Fibroblast of lung (primary cell): ENCODE measurements at regions not wholly inside any gene's neighbourhood (a gene's known extent, or its start where the extent isn't known, plus 50 kb on each side); places are given as distances from the start of the nearest gene placed in this dataset.

ENCODE experiments used
- DNase-seq, 2 donors: peaks; one replicate each; pipeline versions ENCODE4 v3.0.0 to v3.0.0-alpha.2; 2010; ENCODE audit warnings: low read depth in 2 of 2
- H2AFZ ChIP-seq: 2 replicates; pipeline ENCODE4 v1.5.1; 2012; ENCODE audit warnings: low read length, control low read depth, inconsistent platforms
- H3K27ac ChIP-seq: 2 replicates; pipeline ENCODE4 v1.5.1; 2011; ENCODE audit warnings: low read length, control low read depth; ENCODE audit not compliant: insufficient read depth
- H3K27me3 ChIP-seq: 2 replicates; pipeline ENCODE4 v1.5.1; 2011; ENCODE audit warnings: mild to moderate bottlenecking, low read length; ENCODE audit not compliant: control insufficient read depth, insufficient read depth
- H3K36me3 ChIP-seq: 2 replicates; pipeline ENCODE4 v1.5.1; 2011; ENCODE audit warnings: low read length; ENCODE audit not compliant: control insufficient read depth, insufficient read depth
- H3K4me1 ChIP-seq: 2 replicates; pipeline ENCODE4 v1.5.1; 2011; ENCODE audit warnings: low read length; ENCODE audit not compliant: control insufficient read depth, insufficient read depth; ENCODE audit errors: extremely low read depth
- H3K4me2 ChIP-seq: 2 replicates; pipeline ENCODE4 v1.5.1; 2011; ENCODE audit warnings: low read length, control low read depth; ENCODE audit not compliant: insufficient read depth; ENCODE audit errors: extremely low read depth
- H3K4me3 ChIP-seq, 4 experiments: fragments of 200-600 bp in 1 of 4; sonication (generic) in 1 of 4; replicated peaks in 1 of 4; 2 replicates each; pipeline ENCODE4 v1.5.1; 2011 to 2016; ENCODE audit warnings: low read length in 4 of 4, low read depth in 3 of 4, mild to moderate bottlenecking in 3 of 4, control low read depth in 2 of 4, inconsistent platforms in 1 of 4, mixed read lengths in 1 of 4; ENCODE audit not compliant: insufficient read depth in 1 of 4; ENCODE audit errors: control extremely low read depth in 1 of 4
- H3K79me2 ChIP-seq: 2 replicates; pipeline ENCODE4 v1.5.1; 2012; ENCODE audit warnings: mild to moderate bottlenecking, low read length, inconsistent platforms; ENCODE audit not compliant: control insufficient read depth, insufficient read depth
- H3K9ac ChIP-seq: 2 replicates; pipeline ENCODE4 v1.5.1; 2011; ENCODE audit warnings: mild to moderate bottlenecking, low read length, control low read depth; ENCODE audit not compliant: insufficient read depth
- H3K9me3 ChIP-seq: 2 replicates; pipeline ENCODE4 v1.5.1; 2012; ENCODE audit warnings: low read depth, low read length; ENCODE audit not compliant: control insufficient read depth, insufficient read depth
- H4K20me1 ChIP-seq: 2 replicates; pipeline ENCODE4 v1.5.1; 2011; ENCODE audit warnings: low read length; ENCODE audit not compliant: control insufficient read depth, insufficient read depth; ENCODE audit errors: extremely low read depth
- EZH2 ChIP-seq: IDR thresholded peaks from 2 replicates; pipeline ENCODE4 v1.5.1; 2012; ENCODE audit warnings: low read length, control low read depth, mild to moderate bottlenecking; ENCODE audit errors: missing control alignments
- TF ChIP-seq, protein P1 (sequence below), 2 donors: IDR thresholded peaks in 1 of 2; conservative IDR thresholded peaks in 1 of 2; 1 replicate in 1 of 2; 2 replicates in 1 of 2; pipeline ENCODE4 v1.5.1; 2011 to 2012; ENCODE audit warnings: low read length in 2 of 2, control low read depth in 1 of 2, inconsistent platforms in 1 of 2, low read depth in 1 of 2, mild to moderate bottlenecking in 1 of 2

GRCh38 chr6:152848919-152849318 lies 98.3 kb downstream of the VIP start:
- no peaks in the 10 kb centered on the region for H4K20me1 ChIP-seq
- H3K9ac ChIP-seq: no peak overlapping the region
- no peak for DNase-seq
- no peaks in the 10 kb centered on the region for H3K9me3 ChIP-seq
- no peak overlapping the region for H2AFZ ChIP-seq
- no peaks in the 10 kb centered on the region for H3K79me2 ChIP-seq
- no peak overlapping the region for H3K4me3 ChIP-seq
- no peaks in the 10 kb centered on the region for H3K4me1 ChIP-seq
- H3K27ac ChIP-seq: no peak overlapping the region
- H3K36me3 ChIP-seq: no peaks in the 10 kb centered on the region
- no peak for TF ChIP-seq EZH2
- TF ChIP-seq, protein P1, sequence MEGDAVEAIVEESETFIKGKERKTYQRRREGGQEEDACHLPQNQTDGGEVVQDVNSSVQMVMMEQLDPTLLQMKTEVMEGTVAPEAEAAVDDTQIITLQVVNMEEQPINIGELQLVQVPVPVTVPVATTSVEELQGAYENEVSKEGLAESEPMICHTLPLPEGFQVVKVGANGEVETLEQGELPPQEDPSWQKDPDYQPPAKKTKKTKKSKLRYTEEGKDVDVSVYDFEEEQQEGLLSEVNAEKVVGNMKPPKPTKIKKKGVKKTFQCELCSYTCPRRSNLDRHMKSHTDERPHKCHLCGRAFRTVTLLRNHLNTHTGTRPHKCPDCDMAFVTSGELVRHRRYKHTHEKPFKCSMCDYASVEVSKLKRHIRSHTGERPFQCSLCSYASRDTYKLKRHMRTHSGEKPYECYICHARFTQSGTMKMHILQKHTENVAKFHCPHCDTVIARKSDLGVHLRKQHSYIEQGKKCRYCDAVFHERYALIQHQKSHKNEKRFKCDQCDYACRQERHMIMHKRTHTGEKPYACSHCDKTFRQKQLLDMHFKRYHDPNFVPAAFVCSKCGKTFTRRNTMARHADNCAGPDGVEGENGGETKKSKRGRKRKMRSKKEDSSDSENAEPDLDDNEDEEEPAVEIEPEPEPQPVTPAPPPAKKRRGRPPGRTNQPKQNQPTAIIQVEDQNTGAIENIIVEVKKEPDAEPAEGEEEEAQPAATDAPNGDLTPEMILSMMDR (conservative IDR thresholded peaks at IDR 0.05 in 1 of 2, IDR thresholded peaks at IDR 0.05 in 1 of 2; ENCODE audit: low read depth in 1 of 2, low read length in 2 of 2): no peak
- no peak overlapping the region for H3K4me2 ChIP-seq
- no peaks in the 10 kb centered on the region for H3K27me3 ChIP-seq

GRCh38 chr6:152854086-152854795 lies 103.6 kb downstream of the VIP start:
- DNase-seq: no peak
- no peaks in the 10 kb centered on the region for H3K36me3 ChIP-seq
- H3K9ac ChIP-seq: no peak overlapping the region
- no peak for TF ChIP-seq EZH2
- TF ChIP-seq, protein P1 (conservative IDR thresholded peaks at IDR 0.05 in 1 of 2, IDR thresholded peaks at IDR 0.05 in 1 of 2; ENCODE audit: low read depth in 1 of 2, low read length in 2 of 2): no peak
- no peak overlapping the region for H3K4me2 ChIP-seq
- no peaks in the 10 kb centered on the region for H3K79me2 ChIP-seq
- H3K27me3 ChIP-seq: no peaks in the 10 kb centered on the region
- no peak overlapping the region for H2AFZ ChIP-seq
- H3K27ac ChIP-seq: no peak overlapping the region
- H4K20me1 ChIP-seq: no peaks in the 10 kb centered on the region
- no peaks in the 10 kb centered on the region for H3K4me1 ChIP-seq
- H3K9me3 ChIP-seq: no peaks in the 10 kb centered on the region
- H3K4me3 ChIP-seq: no peak overlapping the region

GRCh38 chr6:152858141-152858540 lies 107.5 kb downstream of the VIP start:
- Histone ChIP-seq H3K4me2 (no peak overlapping the region), H3K4me1 (no peaks in the 10 kb centered on the region), H2AFZ (no peak overlapping the region), H4K20me1 (no peaks in the 10 kb centered on the region), H3K27ac (no peak overlapping the region), H3K9me3 (no peaks in the 10 kb centered on the region), H3K27me3 (no peaks in the 10 kb centered on the region), H3K9ac (no peak overlapping the region), H3K79me2 (no peaks in the 10 kb centered on the region), H3K4me3 (no peak overlapping the region), H3K36me3 (no peaks in the 10 kb centered on the region)
- TF ChIP-seq, protein P1 (conservative IDR thresholded peaks at IDR 0.05 in 1 of 2, IDR thresholded peaks at IDR 0.05 in 1 of 2; ENCODE audit: low read depth in 1 of 2, low read length in 2 of 2): no peak
- TF ChIP-seq EZH2: no peak
- DNase-seq: no peak
